Pancreas (tissue), 10 donors: ENCODE measurements at regions not wholly inside any gene's neighbourhood (a gene's known extent, or its start where the extent isn't known, plus 50 kb on each side); places are given as distances from the start of the nearest gene placed in this dataset.

Source experiments
- ATAC-seq, 4 donors: fragments of 200-7000 bp; cut with Tn5 transposase; one replicate each; pipeline versions ENCODE4 v1.8.0 to v1.9.1; 2020; ENCODE audit warnings: mild to moderate bottlenecking in 4 of 4, moderate library complexity in 4 of 4
- DNase-seq, 6 donors: peaks; one replicate each; pipeline ENCODE4 v3.0.0-alpha.2; 2020
- FAIRE-seq: peaks from 2 replicates; lab custom pipeline; 2012; peaks lifted over from hg19 to GRCh38; lab: Jason Lieb, UNC
- H3K27ac ChIP-seq, 4 donors: fragments of 200-600 bp; sonication (generic); 1 replicate in 3 of 4; 2 replicates in 1 of 4; pipeline versions ENCODE4 v1.5.0 to v1.8.0; 2020
- H3K27me3 ChIP-seq, 4 donors: fragments of 200-600 bp; one replicate each; pipeline ENCODE4 v1.8.0; 2021
- H3K36me3 ChIP-seq, 3 donors: fragments of 200-600 bp; sonication (generic) in 1 of 3; one replicate each; pipeline versions ENCODE4 v1.5.0 to v1.8.0; 2020 to 2021
- H3K4me1 ChIP-seq, 3 donors: fragments of 200-600 bp; one replicate each; pipeline ENCODE4 v1.8.0; 2021
- H3K4me3 ChIP-seq, 4 donors: fragments of 200-600 bp; sonication (generic) in 2 of 4; one replicate each; pipeline versions ENCODE4 v1.5.0 to v1.8.0; 2020 to 2021
- H3K9me3 ChIP-seq, 4 donors: fragments of 200-600 bp; one replicate each; pipeline ENCODE4 v1.8.0; 2021
- CTCF ChIP-seq, 4 donors: fragments of 200-600 bp; sonication (generic) in 3 of 4; IDR thresholded peaks; one replicate each; pipeline versions ENCODE4 v1.5.0 to v1.8.0; 2021; ENCODE audit warnings: antibody characterized with exemption in 4 of 4
- WGBS, 2 donors: extraction: QIAGEN DNeasy Blood & Tissue Kit; methylation state at CpG; one replicate each; pipeline ENCODE4 v1.1.7; 2013; 5-methylcytosine and 5-hydroxymethylcytosine counted together
- intact Hi-C, 3 donors: fragments of 100-400 bp; cut with DNase I; formaldehyde crosslinking; loops; one replicate each; pipeline versions ENCODE4 v1.11.1 to v1.14.2; 2022
- donor health status: healthy with polysubstance abuse.
- donor health status: DM: no; HTN: no; CAD: no; lungs with moderate emphysema.
- donor health status: DM: no; HTN: no; CAD: no.
- donor health status: control.
- donor health status: control.
- donor health status: Bipolar disorder and iron deficiency.
- donor health status: DM: yes; HTN: yes; CAD: no.
- donor health status: DM: no; HTN: no; CAD: no.
- donor health status: DM: no; HTN: no; CAD: no.
- donor health status: DM: yes; HTN: yes; CAD: no.

- H3K9me3 ChIP-seq: no peaks in the 10 kb centered on the region
- H3K4me3 ChIP-seq: no peak overlapping the region
- peaks cover 0 to 6% (median 3%) of the 10 kb centered on the region in 3 donors for H3K4me1 ChIP-seq
- WGBS, 2 donors: 50 to 53% methylated on average over 13 of the region's 13 CpGs
- no peak for FAIRE-seq
- H3K36me3 ChIP-seq: no peaks in the 10 kb centered on the region
- intact Hi-C loops: no loop called here
- DNase-seq: no peak
- no peak for ATAC-seq
- no peak for TF ChIP-seq CTCF (IDR thresholded peaks at IDR 0.05)
- no peaks in the 10 kb centered on the region for H3K27me3 ChIP-seq
- peak overlapping the region in 2 of 4 donors; percentile 33 to 57 for H3K27ac ChIP-seq
Observed at GRCh38 chr13:30108216-30108912, 199.0 kb downstream of the KATNAL1 start.

GRCh38 chr13:30107521-30108136 is 199.7 kb downstream of the KATNAL1 start:
- TF ChIP-seq CTCF (IDR thresholded peaks at IDR 0.05): no peak
- H3K27me3 ChIP-seq: no peaks in the 10 kb centered on the region
- H3K36me3 ChIP-seq: no peaks in the 10 kb centered on the region
- H3K4me1 ChIP-seq: peaks cover 0 to 1% (median 0%) of the 10 kb centered on the region in 3 donors
- 92 to 96% methylated on average over 14 of the region's 14 CpGs for WGBS, 2 donors
- no peak for ATAC-seq
- no peak overlapping the region for H3K4me3 ChIP-seq
- DNase-seq: no peak
- no peaks in the 10 kb centered on the region for H3K9me3 ChIP-seq
- no peak for FAIRE-seq
- no peak overlapping the region for H3K27ac ChIP-seq
- intact Hi-C loops: no loop called here

- H3K4me3 ChIP-seq: no peak overlapping the region
- no peak for FAIRE-seq
- no peaks in the 10 kb centered on the region for H3K27me3 ChIP-seq
- intact Hi-C loops: no loop called here
- TF ChIP-seq CTCF (IDR thresholded peaks at IDR 0.05): no peak
- no peaks in the 10 kb centered on the region for H3K4me1 ChIP-seq
- H3K27ac ChIP-seq: no peak overlapping the region
- 91 to 94% methylated on average over 6 of the region's 6 CpGs for WGBS, 2 donors
- ATAC-seq: peak in 1 of 4 donors; percentile 6
- no peaks in the 10 kb centered on the region for H3K36me3 ChIP-seq
- no peaks in the 10 kb centered on the region for H3K9me3 ChIP-seq
- DNase-seq: no peak
Observed at GRCh38 chr13:30107121-30107520, 200.2 kb downstream of the KATNAL1 start.

- H3K27me3 ChIP-seq: no peaks in the 10 kb centered on the region
- H3K36me3 ChIP-seq: no peaks in the 10 kb centered on the region
- no peaks in the 10 kb centered on the region for H3K9me3 ChIP-seq
- WGBS, 2 donors: 46 to 58% methylated on average over 8 of the region's 8 CpGs
- ATAC-seq (peak; percentile 43 to 88 (median 75)), FAIRE-seq (no peak), DNase-seq (peak in 4 of 6 donors; percentile 49 to 77 (median 65))
- no peaks in the 10 kb centered on the region for H3K4me1 ChIP-seq
- H3K4me3 ChIP-seq: no peak overlapping the region
- TF ChIP-seq CTCF (IDR thresholded peaks at IDR 0.05): no peak
- intact Hi-C loops: no loop called here
- no peak overlapping the region for H3K27ac ChIP-seq
Observed at GRCh38 chr13:30105381-30105780, 202.0 kb downstream of the KATNAL1 start.
